NB4 (cell line): ENCODE measurements at regions not wholly inside any gene's neighbourhood (a gene's known extent, or its start where the extent isn't known, plus 50 kb on each side); places are given as distances from the start of the nearest gene placed in this dataset.

ENCODE experiments used
- MAX ChIP-seq: IDR thresholded peaks from 2 replicates; pipeline ENCODE4 v1.6.1; 2011; ENCODE audit warnings: low read depth, low read length
- MYC ChIP-seq: IDR thresholded peaks from 2 replicates; pipeline ENCODE4 v1.6.1; 2011; ENCODE audit warnings: low read depth, low read length
- POLR2A ChIP-seq: IDR thresholded peaks from 2 replicates; pipeline ENCODE4 v1.6.1; 2011; ENCODE audit warnings: mild to moderate bottlenecking; ENCODE audit not compliant: insufficient read length; ENCODE audit errors: extremely low read depth
- TF ChIP-seq, protein P1 (sequence below): IDR thresholded peaks from one replicate; pipeline ENCODE4 v1.5.1; 2012; ENCODE audit warnings: low read depth, low read length

GRCh38 chr6:84453499-84453898, 226.1 kb upstream of the CEP162 start:
- TF ChIP-seq, protein P1, sequence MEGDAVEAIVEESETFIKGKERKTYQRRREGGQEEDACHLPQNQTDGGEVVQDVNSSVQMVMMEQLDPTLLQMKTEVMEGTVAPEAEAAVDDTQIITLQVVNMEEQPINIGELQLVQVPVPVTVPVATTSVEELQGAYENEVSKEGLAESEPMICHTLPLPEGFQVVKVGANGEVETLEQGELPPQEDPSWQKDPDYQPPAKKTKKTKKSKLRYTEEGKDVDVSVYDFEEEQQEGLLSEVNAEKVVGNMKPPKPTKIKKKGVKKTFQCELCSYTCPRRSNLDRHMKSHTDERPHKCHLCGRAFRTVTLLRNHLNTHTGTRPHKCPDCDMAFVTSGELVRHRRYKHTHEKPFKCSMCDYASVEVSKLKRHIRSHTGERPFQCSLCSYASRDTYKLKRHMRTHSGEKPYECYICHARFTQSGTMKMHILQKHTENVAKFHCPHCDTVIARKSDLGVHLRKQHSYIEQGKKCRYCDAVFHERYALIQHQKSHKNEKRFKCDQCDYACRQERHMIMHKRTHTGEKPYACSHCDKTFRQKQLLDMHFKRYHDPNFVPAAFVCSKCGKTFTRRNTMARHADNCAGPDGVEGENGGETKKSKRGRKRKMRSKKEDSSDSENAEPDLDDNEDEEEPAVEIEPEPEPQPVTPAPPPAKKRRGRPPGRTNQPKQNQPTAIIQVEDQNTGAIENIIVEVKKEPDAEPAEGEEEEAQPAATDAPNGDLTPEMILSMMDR, result no peak
- no peak for TF ChIP-seq POLR2A
- no peak for TF ChIP-seq MYC
- no peak for TF ChIP-seq MAX
